ENCODE measurements at regions not wholly inside any gene's neighbourhood (a gene's known extent, or its start where the extent isn't known, plus 50 kb on each side); places are given as distances from the start of the nearest gene placed in this dataset.

DNA sequence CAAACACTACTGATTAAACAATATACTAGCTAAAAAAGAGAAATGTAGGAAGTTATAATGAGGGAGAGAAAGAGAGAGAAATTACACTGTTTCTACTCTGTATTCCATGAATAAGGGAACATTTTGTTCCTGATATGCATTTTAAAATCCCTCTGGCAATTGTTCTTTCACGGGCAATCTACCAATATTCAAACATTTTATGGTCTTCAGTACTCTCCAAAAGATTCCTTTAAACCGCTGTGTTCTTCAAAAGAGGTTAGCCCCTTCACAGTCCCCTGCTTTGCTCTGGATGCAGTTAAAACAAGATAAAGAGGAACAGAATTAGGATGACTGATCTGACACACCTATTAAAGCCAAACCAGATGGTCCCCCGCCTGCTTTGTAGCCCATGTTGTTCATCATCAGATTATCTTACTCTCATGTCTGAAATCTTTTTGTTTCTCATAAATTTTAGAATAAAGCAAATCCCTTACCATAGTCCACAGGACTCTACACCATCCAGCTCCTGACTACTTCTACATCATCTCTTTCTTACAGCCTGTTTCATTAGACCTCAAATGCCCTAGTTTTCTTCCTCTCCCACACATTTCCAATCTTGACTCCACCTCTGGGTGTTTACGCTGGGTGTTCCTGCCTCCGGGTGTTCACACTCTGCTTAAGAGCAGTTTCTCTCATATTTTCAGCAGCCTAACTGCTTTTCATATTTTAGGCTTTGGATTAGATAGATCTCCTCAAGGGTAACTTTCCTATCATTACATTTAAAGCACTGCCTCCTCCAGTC is 399.7 kb downstream of the COL12A1 start:
- H3K4me1 ChIP-seq (ENCODE audit: control insufficient read depth in 1 of 2, insufficient read depth in 1 of 2, low read depth in 1 of 2, low read length in 1 of 2): no peaks in the 10 kb centered on the region
- no peaks in the 10 kb centered on the region for H3K36me3 ChIP-seq
- no peak overlapping the region for H3K4me3 ChIP-seq (ENCODE audit: low read depth in 1 of 2, low read length in 1 of 2)
- no peaks in the 10 kb centered on the region for H3K27me3 ChIP-seq
- no peak overlapping the region for H3K27ac ChIP-seq
- TF ChIP-seq, protein P1, sequence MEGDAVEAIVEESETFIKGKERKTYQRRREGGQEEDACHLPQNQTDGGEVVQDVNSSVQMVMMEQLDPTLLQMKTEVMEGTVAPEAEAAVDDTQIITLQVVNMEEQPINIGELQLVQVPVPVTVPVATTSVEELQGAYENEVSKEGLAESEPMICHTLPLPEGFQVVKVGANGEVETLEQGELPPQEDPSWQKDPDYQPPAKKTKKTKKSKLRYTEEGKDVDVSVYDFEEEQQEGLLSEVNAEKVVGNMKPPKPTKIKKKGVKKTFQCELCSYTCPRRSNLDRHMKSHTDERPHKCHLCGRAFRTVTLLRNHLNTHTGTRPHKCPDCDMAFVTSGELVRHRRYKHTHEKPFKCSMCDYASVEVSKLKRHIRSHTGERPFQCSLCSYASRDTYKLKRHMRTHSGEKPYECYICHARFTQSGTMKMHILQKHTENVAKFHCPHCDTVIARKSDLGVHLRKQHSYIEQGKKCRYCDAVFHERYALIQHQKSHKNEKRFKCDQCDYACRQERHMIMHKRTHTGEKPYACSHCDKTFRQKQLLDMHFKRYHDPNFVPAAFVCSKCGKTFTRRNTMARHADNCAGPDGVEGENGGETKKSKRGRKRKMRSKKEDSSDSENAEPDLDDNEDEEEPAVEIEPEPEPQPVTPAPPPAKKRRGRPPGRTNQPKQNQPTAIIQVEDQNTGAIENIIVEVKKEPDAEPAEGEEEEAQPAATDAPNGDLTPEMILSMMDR (IDR thresholded peaks at IDR 0.05): no peak
- H3K9me3 ChIP-seq: no peaks in the 10 kb centered on the region

DNA sequence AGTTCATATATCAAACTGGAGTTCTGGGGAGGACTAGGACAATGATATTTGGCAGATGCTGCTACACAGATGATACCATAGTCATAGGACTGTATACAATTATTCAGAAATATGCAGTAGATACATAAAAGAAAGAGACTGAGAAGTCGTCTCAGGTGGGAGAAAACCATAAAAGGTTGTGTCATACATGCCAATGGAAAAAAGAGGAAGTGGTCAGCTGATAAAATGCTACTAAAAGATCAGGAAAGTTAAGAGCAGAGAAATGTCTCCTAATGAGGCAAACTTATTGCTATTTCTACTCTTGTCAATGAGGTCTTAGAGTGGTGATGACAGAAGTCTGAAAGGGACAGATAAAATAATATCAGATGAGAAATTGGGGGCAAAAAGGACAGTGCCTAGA is 407.6 kb downstream of the COL12A1 start:
- H3K36me3 ChIP-seq: no peaks in the 10 kb centered on the region
- H3K27ac ChIP-seq: no peak overlapping the region
- H3K4me1 ChIP-seq (ENCODE audit: control insufficient read depth in 1 of 2, insufficient read depth in 1 of 2, low read depth in 1 of 2, low read length in 1 of 2): no peaks in the 10 kb centered on the region
- no peaks in the 10 kb centered on the region for H3K9me3 ChIP-seq
- no peak overlapping the region for H3K4me3 ChIP-seq (ENCODE audit: low read depth in 1 of 2, low read length in 1 of 2)
- TF ChIP-seq, protein P1 (IDR thresholded peaks at IDR 0.05): no peak
- H3K27me3 ChIP-seq: no peaks in the 10 kb centered on the region

DNA sequence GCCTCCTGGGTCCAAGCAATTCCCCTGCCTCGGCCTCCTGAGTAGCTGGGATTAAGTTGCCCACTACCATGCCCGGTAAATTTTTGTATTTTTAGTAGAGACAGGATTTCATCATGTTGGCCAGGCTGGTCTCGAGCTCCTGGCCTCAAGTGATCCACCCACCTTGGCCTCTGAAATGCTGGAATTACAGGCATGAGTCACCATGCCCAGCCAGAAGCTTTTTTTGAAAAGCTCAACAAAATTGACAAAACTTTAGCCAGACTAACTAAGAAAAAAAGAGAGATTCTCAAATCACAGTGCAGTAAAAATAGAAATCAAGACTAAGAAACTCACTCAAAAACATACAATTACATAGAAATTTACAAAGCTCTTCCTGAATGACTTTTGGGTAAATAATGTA is 420.6 kb downstream of the COL12A1 start:
- no peaks in the 10 kb centered on the region for H3K4me1 ChIP-seq (ENCODE audit: control insufficient read depth in 1 of 2, insufficient read depth in 1 of 2, low read depth in 1 of 2, low read length in 1 of 2)
- TF ChIP-seq, protein P1 (IDR thresholded peaks at IDR 0.05): no peak
- H3K9me3 ChIP-seq: no peaks in the 10 kb centered on the region
- no peaks in the 10 kb centered on the region for H3K27me3 ChIP-seq
- H3K4me3 ChIP-seq (ENCODE audit: low read depth in 1 of 2, low read length in 1 of 2): no peak overlapping the region
- no peaks in the 10 kb centered on the region for H3K36me3 ChIP-seq
- H3K27ac ChIP-seq: no peak overlapping the region

DNA sequence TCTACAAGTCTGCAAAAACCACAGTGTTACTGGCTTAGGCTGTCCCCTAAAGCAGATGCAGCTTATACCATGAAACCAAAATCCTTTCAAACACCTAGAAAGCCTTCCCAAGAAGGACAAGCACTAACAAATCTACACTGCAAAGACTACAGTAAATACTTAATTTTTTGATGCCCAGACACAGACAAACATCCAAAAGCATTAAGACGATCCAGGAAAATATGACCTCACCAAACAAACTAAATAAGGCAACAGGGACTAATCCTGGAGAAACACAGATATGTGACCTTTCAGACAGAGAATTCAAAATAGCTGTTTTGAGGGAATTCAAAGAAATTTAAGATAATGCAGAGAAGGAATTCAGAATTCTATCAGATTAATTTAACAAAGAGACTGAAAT is 423.5 kb downstream of the COL12A1 start:
- H3K4me1 ChIP-seq (ENCODE audit: control insufficient read depth in 1 of 2, insufficient read depth in 1 of 2, low read depth in 1 of 2, low read length in 1 of 2): no peaks in the 10 kb centered on the region

DNA sequence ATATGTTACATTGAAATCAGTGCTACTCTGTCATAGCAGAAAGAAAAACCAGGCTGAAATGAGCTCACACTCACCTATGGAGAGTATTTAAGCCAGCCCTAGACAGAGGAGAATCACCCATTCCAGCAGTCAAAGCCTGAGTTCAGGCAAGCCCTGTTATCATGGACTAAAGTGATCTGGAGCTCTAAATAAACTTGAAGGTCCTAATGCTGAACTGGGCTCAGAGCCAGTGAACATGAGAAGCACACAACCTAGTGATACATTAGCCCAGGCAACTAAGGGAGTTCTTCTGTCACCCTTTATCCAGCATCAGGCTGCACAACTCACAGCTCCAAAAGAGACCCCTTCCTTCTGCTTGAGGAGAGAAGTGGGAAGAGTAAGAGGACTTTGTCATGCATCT is 425.0 kb downstream of the COL12A1 start:
- no peaks in the 10 kb centered on the region for H3K36me3 ChIP-seq
- H3K4me3 ChIP-seq (ENCODE audit: low read depth in 1 of 2, low read length in 1 of 2): no peak overlapping the region
- TF ChIP-seq, protein P1 (IDR thresholded peaks at IDR 0.05): no peak
- no peak overlapping the region for H3K27ac ChIP-seq
- H3K9me3 ChIP-seq: no peaks in the 10 kb centered on the region
- no peaks in the 10 kb centered on the region for H3K27me3 ChIP-seq
- H3K4me1 ChIP-seq (ENCODE audit: control insufficient read depth in 1 of 2, insufficient read depth in 1 of 2, low read depth in 1 of 2, low read length in 1 of 2): no peaks in the 10 kb centered on the region

More for the DNA sequence above, 423.5 kb downstream of the COL12A1 start:
- Histone ChIP-seq H3K9me3 (no peaks in the 10 kb centered on the region), H3K4me3 (ENCODE audit: low read depth in 1 of 2, low read length in 1 of 2) (no peak overlapping the region), H3K36me3 (no peaks in the 10 kb centered on the region), H3K27me3 (no peaks in the 10 kb centered on the region), H3K27ac (no peak overlapping the region)
- TF ChIP-seq, protein P1 (IDR thresholded peaks at IDR 0.05): no peak
